ENCODE measurements at regions not wholly inside any gene's neighbourhood (a gene's known extent, or its start where the extent isn't known, plus 50 kb on each side); places are given as distances from the start of the nearest gene placed in this dataset.
"Not testable (repeated sequence)": the region's sequence is repeated elsewhere in the genome, so short reads cannot be mapped to it uniquely, and the experiment has no call there.

GRCh38 chr6:112575309-112575834 lies 228.2 kb downstream of the RFPL4B start:
- no peak for DNase-seq (ENCODE audit: low spot score)

GRCh38 chr6:112576423-112576822 lies 229.3 kb downstream of the RFPL4B start:
- DNase-seq (ENCODE audit: low spot score): no peak

DNA sequence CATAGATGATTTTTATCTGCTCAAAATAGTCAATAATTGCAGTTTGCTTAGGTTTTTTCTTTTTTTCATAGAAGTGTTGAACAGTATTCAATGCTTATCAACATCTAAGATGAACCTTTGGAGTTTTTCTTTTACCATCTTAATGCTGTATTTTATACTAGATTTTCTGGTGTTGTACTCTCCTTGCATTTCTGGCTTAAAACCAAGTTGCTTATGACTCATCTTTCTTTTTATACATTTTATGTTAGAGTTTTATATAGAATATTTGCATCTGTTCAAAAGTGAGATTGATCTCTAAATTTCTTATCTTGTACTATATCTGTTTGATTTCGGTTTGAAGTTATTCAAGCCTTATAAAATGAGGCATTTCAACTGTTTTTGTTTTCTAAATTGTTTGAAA lies 232.5 kb downstream of the RFPL4B start:
- no peak for DNase-seq (ENCODE audit: low spot score)

DNA sequence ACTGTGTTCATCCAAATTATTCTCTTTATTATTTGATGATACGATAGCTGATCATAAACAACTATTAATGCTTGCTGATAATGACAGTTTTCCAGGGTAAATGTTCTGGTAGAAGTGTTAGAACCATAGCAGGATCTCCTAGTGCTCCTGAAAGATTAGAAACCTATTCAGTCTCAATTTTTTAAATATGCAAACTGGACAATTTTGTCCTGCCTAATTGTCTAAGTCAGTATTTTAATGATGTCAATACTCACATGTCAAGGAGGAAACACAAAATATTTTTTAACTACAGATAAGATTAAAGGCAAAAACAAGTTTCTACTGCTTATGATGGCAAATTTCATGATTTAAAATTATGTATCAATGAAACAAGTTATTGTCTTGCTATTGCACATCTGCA lies 233.9 kb downstream of the RFPL4B start:
- DNase-seq (ENCODE audit: low spot score): no peak

- DNase-seq (ENCODE audit: low spot score): no peak
Observed at GRCh38 chr6:112590326-112590725, 243.2 kb downstream of the RFPL4B start.

GRCh38 chr6:112591329-112591728 lies 244.2 kb downstream of the RFPL4B start:
- DNase-seq (ENCODE audit: low spot score): no peak

GRCh38 chr6:112592159-112592558 lies 245.0 kb downstream of the RFPL4B start:
- DNase-seq (ENCODE audit: low spot score): no peak

GRCh38 chr6:112594886-112595594 lies 247.9 kb downstream of the RFPL4B start:
- DNase-seq (ENCODE audit: low spot score): no peak

GRCh38 chr6:112595841-112596240 lies 248.7 kb downstream of the RFPL4B start:
- no peak for DNase-seq (ENCODE audit: low spot score)

DNA sequence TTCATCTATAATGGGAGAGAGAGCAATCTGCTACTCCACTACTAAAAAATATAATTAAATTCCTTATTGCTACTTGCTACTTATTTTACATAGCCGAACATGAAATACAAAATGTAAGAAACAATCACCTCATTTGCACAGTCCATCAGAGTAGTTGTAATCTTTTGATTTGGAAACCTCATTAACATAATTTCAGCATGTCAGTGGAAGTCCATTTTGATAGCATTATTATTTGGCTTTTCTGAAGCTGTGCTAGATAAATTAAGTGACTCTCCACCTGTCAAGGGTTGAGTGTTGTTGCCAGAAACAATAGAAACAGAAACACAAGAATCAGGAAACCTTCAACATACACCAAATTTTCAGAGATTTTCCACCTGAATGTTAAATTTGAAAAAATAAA lies 250.0 kb downstream of the RFPL4B start:
- no peak for DNase-seq (ENCODE audit: low spot score)

DNA sequence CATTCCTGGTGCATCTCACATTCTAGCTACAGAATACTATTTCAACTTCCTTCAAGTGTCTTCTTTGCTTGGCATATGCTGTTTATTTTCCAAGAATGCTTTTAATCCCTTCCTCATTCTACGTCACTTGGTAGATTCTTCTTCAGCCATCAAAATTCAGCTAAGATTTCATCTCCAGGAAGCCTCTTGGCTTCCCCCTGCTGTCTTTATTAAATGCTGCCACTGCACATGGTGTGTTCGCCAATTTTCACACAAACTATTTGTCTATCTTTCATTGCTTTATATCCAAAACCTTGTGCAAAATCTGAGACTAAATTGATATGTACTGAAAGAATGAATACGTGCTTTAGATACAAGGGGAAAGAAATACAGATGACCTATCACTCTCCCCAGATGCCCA lies 253.0 kb downstream of the RFPL4B start:
- no peak for DNase-seq (ENCODE audit: low spot score)

- no peak for DNase-seq (ENCODE audit: low spot score)
Observed at GRCh38 chr6:112603726-112604125, 256.6 kb downstream of the RFPL4B start.

DNA sequence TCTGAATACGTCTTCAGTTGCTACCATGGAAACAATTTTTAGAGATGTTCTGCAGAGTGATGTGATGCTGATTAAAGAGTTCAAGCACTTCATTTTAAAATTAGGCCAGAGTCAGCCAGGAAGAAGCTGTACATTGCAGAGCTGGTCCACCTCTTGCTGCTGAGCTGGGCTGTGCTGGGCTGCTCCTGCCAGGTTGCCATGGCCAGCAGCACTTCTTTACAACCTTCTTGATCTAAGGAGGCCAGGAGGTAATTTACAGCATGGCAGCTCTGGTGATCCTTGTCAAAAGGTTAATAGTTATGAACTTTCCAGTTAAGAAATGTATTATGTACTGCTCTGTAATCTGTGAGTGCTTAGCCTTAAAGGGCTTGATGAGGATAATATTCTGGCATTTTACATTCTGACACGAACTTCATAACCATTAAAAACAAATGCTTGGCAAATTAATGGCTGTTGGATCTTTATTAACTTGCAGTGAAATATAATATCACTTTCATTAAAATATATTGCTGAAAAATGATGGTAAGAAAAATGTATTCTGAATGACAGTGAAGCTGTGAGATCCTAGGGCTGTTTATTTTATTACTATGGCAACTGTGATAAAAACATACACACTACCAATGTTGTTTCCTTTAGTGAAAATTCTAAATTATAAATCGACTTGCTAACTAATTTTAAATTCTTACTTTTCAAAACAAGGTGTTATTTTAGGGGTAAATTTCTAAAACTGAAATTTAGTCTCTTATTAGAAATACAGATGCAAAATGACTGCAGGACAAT lies 259.7 kb downstream of the RFPL4B start:
- DNase-seq (ENCODE audit: low spot score): no peak

- DNase-seq (ENCODE audit: low spot score): not testable (repeated sequence)
Observed at GRCh38 chr6:112608925-112609324, 261.8 kb downstream of the RFPL4B start.

- DNase-seq (ENCODE audit: low spot score): no peak
Observed at GRCh38 chr6:112613410-112613809, 266.3 kb downstream of the RFPL4B start.

DNA sequence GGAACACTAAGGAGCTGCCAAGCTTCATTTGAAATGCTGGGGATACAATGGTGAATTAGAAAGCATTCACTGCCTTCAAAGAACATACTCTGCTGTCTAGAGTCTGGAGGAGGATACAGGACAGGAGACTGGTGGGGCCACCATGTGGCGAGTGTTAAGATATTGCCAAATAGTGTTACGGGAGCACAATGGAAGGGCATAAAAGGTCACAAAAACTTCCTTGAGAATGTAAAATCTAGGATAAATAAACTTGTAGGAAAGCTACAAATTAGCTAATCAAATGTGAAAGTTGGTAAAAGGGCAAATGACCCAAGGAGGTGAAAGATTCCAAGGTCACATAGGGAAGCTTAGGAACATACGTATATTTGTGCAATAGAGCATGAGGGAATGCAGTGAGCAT lies 271.7 kb downstream of the RFPL4B start:
- no peak for DNase-seq (ENCODE audit: low spot score)

- DNase-seq (ENCODE audit: low spot score): no peak
Observed at GRCh38 chr6:112620812-112621569, 273.9 kb downstream of the RFPL4B start.

DNA sequence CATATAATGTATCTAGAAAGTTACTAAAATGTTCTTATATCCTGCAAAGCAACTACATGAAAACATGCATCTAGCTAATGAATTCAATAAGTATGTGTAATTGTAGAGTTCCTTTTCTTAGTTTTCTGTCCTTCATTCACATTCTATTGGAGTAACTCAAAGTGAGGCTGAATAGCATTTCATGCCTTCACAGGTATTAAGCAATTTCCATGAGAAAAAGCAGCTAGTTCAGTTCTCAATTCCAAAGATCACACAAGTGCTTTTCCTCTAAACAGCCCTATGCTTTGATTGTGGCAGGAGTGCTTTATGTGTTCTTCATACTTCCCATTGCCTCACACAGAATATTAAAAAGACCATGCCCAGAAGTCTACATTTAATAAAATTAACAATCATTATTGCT lies 274.9 kb downstream of the RFPL4B start:
- no peak for DNase-seq (ENCODE audit: low spot score)

- DNase-seq (ENCODE audit: low spot score): no peak
Observed at GRCh38 chr6:112626468-112627082, 279.4 kb downstream of the RFPL4B start.

DNA sequence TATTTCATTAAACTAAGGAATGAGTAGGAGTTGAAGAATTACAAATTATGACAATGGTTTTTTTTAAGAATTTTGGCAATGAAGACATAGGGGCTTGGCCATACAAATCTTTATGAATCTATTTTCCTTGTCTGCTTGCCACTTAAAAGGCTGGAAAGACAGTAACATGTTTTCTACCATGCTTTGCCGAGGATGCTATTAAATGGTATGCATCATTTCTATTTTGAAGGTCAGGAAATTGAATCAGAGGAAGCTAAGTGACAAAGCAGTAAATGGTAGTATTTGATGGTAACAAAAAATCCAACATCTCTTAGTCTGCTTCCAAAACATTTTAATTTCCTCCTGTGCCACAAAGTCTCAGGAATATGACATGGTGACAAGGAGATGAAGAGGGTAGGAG lies 287.2 kb downstream of the RFPL4B start:
- no peak for DNase-seq (ENCODE audit: low spot score)

GRCh38 chr6:112636650-112637262 lies 289.6 kb downstream of the RFPL4B start:
- DNase-seq (ENCODE audit: low spot score): no peak
